Keratinocyte (primary cell): ENCODE measurements at regions not wholly inside any gene's neighbourhood (a gene's known extent, or its start where the extent isn't known, plus 50 kb on each side); places are given as distances from the start of the nearest gene placed in this dataset.

ENCODE experiments used
- DNase-seq: peaks from one replicate; pipeline ENCODE4 v3.0.0-alpha.2; 2011; ENCODE audit warnings: low read depth, missing footprints, low spot score
- FAIRE-seq: peaks from 2 replicates; lab custom pipeline; 2011; peaks lifted over from hg19 to GRCh38; lab: Jason Lieb, UNC
- H2AFZ ChIP-seq: 2 replicates; pipeline ENCODE4 v1.6.0; 2012; ENCODE audit warnings: low read length, control low read depth, inconsistent platforms; ENCODE audit not compliant: control insufficient read depth
- H3K27ac ChIP-seq: 2 replicates; pipeline ENCODE4 v1.5.1; 2011; ENCODE audit warnings: low read length; ENCODE audit not compliant: control insufficient read depth, insufficient read depth
- H3K27me3 ChIP-seq: 3 replicates; pipeline ENCODE4 v1.6.0; 2011; ENCODE audit warnings: low read length; ENCODE audit not compliant: control insufficient read depth, insufficient read depth; ENCODE audit errors: extremely low read depth
- H3K36me3 ChIP-seq, 2 experiments: 2 replicates in 1 of 2; 3 replicates in 1 of 2; pipeline ENCODE4 v1.5.1; 2011; ENCODE audit warnings: low read length in 2 of 2, mild to moderate bottlenecking in 1 of 2; ENCODE audit not compliant: control insufficient read depth in 2 of 2, insufficient read depth in 2 of 2; ENCODE audit errors: extremely low read depth in 1 of 2
- H3K4me1 ChIP-seq: 3 replicates; pipeline ENCODE4 v1.5.1; 2011; ENCODE audit warnings: low read length; ENCODE audit not compliant: control insufficient read depth, insufficient read depth; ENCODE audit errors: extremely low read depth
- H3K4me2 ChIP-seq: 3 replicates; pipeline ENCODE4 v1.6.0; 2011; ENCODE audit warnings: low read depth, low read length; ENCODE audit not compliant: control insufficient read depth, insufficient read depth; ENCODE audit errors: extremely low read depth
- H3K4me3 ChIP-seq, 3 experiments: fragments of 200-600 bp in 1 of 3; sonication (generic) in 1 of 3; 2 replicates in 2 of 3; 3 replicates in 1 of 3; pipeline ENCODE4 v1.5.1; 2011 to 2016; ENCODE audit warnings: low read length in 3 of 3, mild to moderate bottlenecking in 3 of 3, control low read depth in 2 of 3, inconsistent platforms in 1 of 3, low read depth in 1 of 3, mixed read lengths in 1 of 3, mixed run types in 1 of 3, moderate library complexity in 1 of 3; ENCODE audit not compliant: control insufficient read depth in 2 of 3, insufficient read depth in 2 of 3; ENCODE audit errors: extremely low read depth in 1 of 3
- H3K79me2 ChIP-seq: 2 replicates; pipeline ENCODE4 v1.6.0; 2012; ENCODE audit warnings: low read length; ENCODE audit not compliant: control insufficient read depth, insufficient read depth
- H3K9ac ChIP-seq: 3 replicates; pipeline ENCODE4 v1.6.0; 2011; ENCODE audit warnings: low read length; ENCODE audit not compliant: control insufficient read depth, insufficient read depth; ENCODE audit errors: extremely low read depth
- H3K9me1 ChIP-seq: 3 replicates; pipeline ENCODE4 v1.6.0; 2011; ENCODE audit warnings: low read length; ENCODE audit not compliant: control insufficient read depth, insufficient read depth; ENCODE audit errors: extremely low read depth
- H3K9me3 ChIP-seq: 2 replicates; pipeline ENCODE4 v1.5.1; 2012; ENCODE audit warnings: low read depth, low read length; ENCODE audit not compliant: control insufficient read depth
- H4K20me1 ChIP-seq: 3 replicates; pipeline ENCODE4 v1.6.0; 2011; ENCODE audit warnings: low read length; ENCODE audit not compliant: control insufficient read depth, insufficient read depth; ENCODE audit errors: extremely low read depth
- EZH2 ChIP-seq: IDR thresholded peaks from one replicate; pipeline ENCODE4 v1.6.1; 2012; ENCODE audit warnings: inconsistent platforms, mild to moderate bottlenecking, low read length, moderate library complexity
- dilution Hi-C: fragments of 300-500 bp; cut with MboI; formaldehyde crosslinking; loops from one replicate; pipeline ENCODE4 v1.7.0; 2020; ENCODE audit warnings: low sequenced_read_pairs; ENCODE audit not compliant: extremely low pct_ligation_motif_present
- TF ChIP-seq, protein P1 (sequence below), 3 experiments: IDR thresholded peaks in 1 of 3; conservative IDR thresholded peaks in 1 of 3; optimal IDR thresholded peaks in 1 of 3; 2 replicates in 2 of 3; 3 replicates in 1 of 3; pipeline versions ENCODE3 to v1.5.1; 2011; ENCODE audit warnings: low read length in 3 of 3, mild to moderate bottlenecking in 3 of 3, moderate library complexity in 2 of 3, control low read depth in 1 of 3, inconsistent platforms in 1 of 3; ENCODE audit not compliant: insufficient read depth in 2 of 3; ENCODE audit errors: extremely low read depth in 1 of 3

- Histone ChIP-seq H4K20me1 (no peaks in the 10 kb centered on the region), H3K4me1 (no peaks in the 10 kb centered on the region), H2AFZ (no peak overlapping the region), H3K79me2 (no peaks in the 10 kb centered on the region), H3K27ac (no peak overlapping the region), H3K9me1 (no peaks in the 10 kb centered on the region), H3K36me3 (no peaks in the 10 kb centered on the region), H3K4me2 (no peak overlapping the region), H3K9me3 (no peaks in the 10 kb centered on the region), H3K9ac (no peak overlapping the region), H3K4me3 (no peak overlapping the region), H3K27me3 (no peaks in the 10 kb centered on the region)
- TF ChIP-seq, protein P1, sequence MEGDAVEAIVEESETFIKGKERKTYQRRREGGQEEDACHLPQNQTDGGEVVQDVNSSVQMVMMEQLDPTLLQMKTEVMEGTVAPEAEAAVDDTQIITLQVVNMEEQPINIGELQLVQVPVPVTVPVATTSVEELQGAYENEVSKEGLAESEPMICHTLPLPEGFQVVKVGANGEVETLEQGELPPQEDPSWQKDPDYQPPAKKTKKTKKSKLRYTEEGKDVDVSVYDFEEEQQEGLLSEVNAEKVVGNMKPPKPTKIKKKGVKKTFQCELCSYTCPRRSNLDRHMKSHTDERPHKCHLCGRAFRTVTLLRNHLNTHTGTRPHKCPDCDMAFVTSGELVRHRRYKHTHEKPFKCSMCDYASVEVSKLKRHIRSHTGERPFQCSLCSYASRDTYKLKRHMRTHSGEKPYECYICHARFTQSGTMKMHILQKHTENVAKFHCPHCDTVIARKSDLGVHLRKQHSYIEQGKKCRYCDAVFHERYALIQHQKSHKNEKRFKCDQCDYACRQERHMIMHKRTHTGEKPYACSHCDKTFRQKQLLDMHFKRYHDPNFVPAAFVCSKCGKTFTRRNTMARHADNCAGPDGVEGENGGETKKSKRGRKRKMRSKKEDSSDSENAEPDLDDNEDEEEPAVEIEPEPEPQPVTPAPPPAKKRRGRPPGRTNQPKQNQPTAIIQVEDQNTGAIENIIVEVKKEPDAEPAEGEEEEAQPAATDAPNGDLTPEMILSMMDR (optimal IDR thresholded peaks at IDR 0.05 in 1 of 3, IDR thresholded peaks at IDR 0.05 in 1 of 3, conservative IDR thresholded peaks at IDR 0.05 in 1 of 3; ENCODE audit: extremely low read depth in 1 of 3, insufficient read depth in 2 of 3, low read length in 3 of 3) = no peak
- no peak for TF ChIP-seq EZH2
- dilution Hi-C loops = no loop called here
- DNase-seq (no peak), FAIRE-seq (no peak)
Observed at GRCh38 chr9:26658476-26658875, 234.1 kb downstream of the CAAP1 start.

GRCh38 chr9:26657958-26658357 lies 234.6 kb downstream of the CAAP1 start:
- FAIRE-seq = no peak
- no peaks in the 10 kb centered on the region for H3K27me3 ChIP-seq
- no peaks in the 10 kb centered on the region for H3K9me1 ChIP-seq
- TF ChIP-seq, protein P1 (optimal IDR thresholded peaks at IDR 0.05 in 1 of 3, IDR thresholded peaks at IDR 0.05 in 1 of 3, conservative IDR thresholded peaks at IDR 0.05 in 1 of 3; ENCODE audit: extremely low read depth in 1 of 3, insufficient read depth in 2 of 3, low read length in 3 of 3) = no peak
- TF ChIP-seq EZH2 = no peak
- no peak overlapping the region for H3K9ac ChIP-seq
- H3K79me2 ChIP-seq = no peaks in the 10 kb centered on the region
- no peak overlapping the region for H2AFZ ChIP-seq
- H3K36me3 ChIP-seq = no peaks in the 10 kb centered on the region
- H3K27ac ChIP-seq = no peak overlapping the region
- DNase-seq = no peak
- H3K9me3 ChIP-seq = no peaks in the 10 kb centered on the region
- no peaks in the 10 kb centered on the region for H3K4me1 ChIP-seq
- no peak overlapping the region for H3K4me2 ChIP-seq
- dilution Hi-C loops = no loop called here
- no peaks in the 10 kb centered on the region for H4K20me1 ChIP-seq
- no peak overlapping the region for H3K4me3 ChIP-seq
